ENCODE measurements at regions not wholly inside any gene's neighbourhood (a gene's known extent, or its start where the extent isn't known, plus 50 kb on each side); places are given as distances from the start of the nearest gene placed in this dataset.
"Not testable (repeated sequence)": the region's sequence is repeated elsewhere in the genome, so short reads cannot be mapped to it uniquely, and the experiment has no call there.

DNA sequence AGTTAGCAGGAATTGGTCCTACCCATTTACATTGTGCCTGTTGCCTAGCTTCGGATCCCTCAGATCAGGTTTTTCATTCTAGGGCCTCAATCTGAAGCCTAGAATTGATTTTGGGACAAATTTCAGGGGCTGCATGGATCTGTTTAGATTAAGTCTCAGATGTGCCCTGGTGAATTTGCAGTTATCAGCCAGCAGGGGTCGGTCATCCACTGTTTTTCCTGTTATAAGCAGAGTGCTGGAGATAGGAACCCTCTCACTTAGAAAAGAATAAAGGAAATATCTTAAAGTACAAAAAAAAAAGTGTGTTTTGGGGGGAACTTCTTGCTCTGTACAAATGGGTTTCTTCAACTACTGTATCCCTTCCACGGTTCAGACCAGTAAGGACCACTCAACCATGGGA, 212.5 kb downstream of the BCHE start:
- no peak for DNase-seq

DNA sequence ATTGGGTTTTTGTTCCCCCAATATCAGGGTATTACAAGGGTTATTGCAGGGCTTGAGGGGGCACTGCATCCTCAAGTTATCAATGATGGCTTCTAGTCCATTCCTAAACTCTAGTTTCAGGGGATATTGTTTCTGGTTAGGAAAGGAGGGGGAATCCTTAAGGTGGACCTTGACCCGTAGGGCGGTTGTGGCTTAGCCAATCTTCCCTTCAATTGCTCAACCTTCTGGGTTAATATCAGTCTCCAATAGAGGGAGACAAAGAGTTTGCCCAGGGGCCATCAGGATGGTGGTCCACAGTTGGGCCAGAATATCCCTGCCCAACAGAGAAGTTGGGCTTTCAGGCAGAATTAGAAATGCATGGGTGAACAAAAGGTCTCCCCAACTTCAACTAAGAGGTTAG, 214.9 kb downstream of the BCHE start:
- DNase-seq: no peak

DNA sequence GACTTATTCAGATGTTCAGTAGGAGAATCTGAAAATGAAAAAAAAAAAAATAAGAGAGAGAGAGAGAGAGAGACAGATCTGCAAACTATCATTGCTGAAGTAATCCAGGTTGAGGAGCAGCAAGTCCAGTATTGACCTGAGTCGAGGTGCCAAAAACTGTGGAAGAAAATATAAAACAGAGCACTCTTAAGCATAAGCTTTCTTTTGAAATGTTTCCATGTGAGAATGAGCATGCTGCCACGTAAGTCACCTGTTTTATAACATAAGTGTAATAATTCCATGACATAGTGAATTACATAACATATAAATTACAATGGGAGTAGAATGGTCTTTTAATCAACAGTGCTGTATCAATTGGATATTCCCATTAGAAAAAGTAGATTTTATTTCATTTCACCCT, 218.2 kb downstream of the BCHE start:
- no peak for DNase-seq

DNA sequence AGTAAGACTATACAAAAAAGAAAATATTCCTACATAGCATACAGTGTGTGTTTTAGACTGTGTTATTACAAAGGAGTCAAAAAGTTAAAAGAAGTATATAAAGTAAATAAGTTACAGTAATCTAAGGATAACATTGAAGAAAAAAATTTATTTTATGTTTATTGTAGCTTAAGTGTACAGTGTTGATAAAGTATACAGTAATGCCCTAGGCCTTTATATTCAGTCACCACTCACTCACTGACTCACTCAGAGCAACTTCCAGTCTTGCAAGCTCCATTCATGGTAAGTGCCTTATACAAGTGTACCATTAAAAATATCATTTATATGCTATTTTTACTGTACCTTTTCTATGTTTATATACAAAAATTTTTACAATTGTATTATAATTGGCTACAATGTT, 220.1 kb downstream of the BCHE start:
- no peak for DNase-seq

DNA sequence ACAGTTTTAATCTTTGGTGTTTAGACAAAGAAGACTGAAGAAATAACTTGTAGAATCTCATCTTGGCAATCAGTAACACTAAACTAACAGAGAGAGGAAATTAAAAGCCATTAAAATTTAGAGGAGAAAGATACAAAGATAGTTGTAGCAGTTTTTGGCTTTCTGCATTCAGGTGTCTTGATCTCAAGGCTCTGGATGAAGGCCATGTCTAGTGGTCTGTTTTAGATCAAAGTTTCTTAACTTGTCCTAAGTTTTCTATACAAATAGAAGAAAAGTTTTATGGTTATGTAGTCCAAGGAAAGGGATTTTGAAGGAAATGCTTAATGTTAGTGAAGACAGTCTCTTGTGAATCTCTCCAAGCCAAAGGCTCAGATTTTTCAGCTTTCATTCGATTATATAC, 222.9 kb downstream of the BCHE start:
- no peak for DNase-seq

DNA sequence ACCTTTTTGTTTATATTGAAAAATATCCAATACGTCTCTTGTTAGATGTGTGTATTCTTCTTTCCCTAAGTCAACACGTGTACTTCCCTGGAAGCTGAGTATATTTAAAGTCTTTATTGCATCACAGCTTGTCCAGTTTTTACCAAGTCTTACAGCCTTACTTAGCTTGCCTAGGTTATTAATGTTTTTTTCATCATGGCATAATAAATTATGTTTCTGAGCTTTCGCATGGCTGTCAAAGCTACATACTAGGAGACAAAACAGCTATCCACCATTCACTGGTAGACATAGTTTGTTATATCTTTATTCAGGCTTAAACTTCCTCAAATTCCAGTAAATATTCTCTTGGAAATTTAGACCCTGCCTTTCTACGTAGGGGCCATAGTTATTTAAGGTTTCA, 224.2 kb downstream of the BCHE start:
- DNase-seq: no peak

DNA sequence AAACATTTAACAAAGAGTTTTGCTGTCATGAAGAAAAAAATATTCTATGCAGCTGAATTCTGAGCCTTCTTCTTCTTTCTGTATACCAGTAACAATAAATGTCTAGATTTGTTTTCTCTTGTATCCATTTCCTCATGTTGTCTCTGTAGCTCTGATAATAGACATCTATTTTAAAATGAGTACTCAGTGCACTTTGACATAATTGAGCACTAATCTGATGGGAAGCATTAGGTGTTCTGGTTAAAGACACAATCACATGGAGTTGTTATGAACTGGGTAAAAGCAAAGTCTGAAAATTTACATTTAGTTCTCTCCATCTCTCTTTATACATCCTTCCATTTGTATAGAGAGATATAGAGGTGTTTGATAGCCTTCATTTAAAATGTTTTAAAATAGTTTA, 230.0 kb downstream of the BCHE start:
- DNase-seq: no peak

DNA sequence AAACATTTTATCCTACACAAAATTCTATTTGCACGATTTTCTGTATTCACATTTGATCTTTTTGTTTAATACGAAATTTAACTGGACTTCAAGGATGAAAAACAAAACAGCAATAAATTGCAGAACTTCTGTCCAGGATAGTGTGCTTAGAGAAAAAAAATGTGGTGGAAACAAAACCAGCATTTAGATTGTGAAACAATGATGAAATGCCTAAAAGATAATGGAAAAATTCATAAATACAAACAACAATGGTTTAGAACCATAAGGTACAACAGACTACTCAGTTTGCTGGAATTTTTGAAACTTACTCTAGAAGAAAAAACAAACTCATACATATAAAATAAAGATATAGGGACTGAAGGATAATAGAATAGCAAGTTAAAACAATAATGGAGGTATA, 234.0 kb downstream of the BCHE start:
- no peak for DNase-seq

DNA sequence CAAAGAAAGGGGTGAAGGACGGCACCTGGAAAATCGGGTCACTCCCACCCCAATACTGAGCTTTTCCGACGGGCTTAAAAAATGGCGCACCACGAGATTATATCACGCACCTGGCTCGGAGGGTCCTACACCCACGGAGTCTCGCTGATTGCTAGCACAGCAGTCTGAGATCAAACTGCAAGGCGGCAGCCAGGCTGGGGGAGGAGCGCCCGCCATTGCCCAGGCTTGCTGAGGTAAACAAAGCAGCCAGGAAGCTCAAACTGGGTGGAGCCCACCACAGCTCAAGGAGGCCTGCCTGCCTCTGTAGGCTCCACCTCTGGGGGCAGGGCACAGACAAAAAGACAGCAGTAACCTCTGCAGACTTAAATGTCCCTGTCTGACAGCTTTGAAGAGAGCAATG, 264.7 kb downstream of the BCHE start:
- DNase-seq: not testable (repeated sequence)

DNA sequence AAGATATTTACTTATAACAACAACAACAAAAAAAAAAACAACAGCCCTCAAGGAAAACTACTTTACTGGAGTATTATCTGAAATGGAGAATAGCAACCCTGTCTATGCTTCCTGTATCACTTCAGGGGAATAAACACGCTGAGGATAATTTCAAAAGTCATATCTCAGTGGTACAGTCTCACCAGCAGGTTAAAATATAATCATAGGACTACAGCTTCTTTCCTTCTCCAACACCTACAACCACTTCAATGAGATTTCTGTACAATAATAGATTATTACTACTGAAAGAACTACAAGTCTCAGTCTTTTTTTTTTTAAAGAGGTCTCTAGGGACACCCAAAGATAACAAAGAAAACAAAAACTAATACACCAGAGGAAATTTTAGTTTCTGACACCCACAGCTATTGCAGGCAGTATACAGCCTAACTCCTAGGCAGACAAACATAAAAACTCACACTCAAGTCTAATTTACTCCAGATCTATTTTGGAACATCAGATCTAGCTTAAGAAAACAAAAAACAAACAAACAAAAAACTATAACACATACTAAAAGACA, 268.2 kb downstream of the BCHE start:
- no peak for DNase-seq

DNA sequence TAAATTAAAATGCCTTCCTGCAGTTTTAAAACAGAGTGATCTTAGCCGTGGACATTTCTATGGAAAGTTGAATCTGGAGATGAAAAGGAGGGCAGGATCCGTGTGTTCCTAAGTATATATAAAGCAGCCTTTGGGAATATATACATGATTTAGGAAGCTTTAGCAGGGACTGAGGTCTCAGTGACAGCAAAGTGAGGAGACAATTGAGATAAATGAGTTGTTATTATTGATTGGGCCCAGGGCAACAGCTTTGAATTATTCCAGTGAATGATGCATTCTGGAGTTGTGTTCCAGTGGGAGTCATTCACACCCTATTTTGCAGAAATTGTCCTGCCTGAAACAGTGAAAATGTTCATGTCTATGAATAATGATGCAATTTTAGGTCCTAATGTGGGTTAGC, 281.4 kb downstream of the BCHE start:
- no peak for DNase-seq

DNA sequence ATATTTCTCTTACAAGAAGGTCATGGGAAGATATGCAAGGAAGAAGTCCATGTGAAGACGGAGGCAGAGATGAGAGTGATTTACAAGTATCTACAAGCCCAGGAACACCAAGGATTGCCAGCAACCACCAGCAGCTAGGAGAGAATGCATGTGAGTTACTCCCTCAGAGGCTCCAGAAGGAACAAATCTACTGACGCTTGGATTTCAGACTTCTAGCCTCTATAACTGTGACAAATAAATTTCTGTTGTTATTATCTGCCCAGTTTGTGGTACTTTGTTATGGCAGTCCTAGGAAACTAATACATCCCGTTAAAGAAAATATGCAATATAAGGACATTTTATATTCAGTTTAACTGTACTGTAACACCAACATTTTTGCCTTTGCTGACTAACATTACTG, 283.9 kb downstream of the BCHE start:
- no peak for DNase-seq

DNA sequence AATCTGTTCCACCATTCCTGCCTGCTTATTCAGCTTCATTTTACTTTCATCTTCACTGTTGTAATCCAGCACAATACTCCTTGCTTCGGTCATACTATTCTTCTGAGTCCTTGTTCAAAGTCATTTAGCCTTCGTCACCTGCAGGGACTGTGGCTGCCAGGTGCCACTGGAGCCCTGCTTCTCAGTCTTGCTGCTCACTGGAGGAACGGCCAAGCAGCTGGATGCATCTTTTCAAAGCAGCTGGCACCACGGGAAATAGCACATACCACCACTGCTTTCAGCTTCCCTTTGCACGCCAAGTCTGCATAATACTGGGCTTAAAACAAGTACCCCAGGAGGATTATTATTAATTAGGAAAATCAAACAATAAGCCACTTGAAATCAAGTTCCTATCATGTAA, 287.6 kb downstream of the BCHE start:
- DNase-seq: no peak

DNA sequence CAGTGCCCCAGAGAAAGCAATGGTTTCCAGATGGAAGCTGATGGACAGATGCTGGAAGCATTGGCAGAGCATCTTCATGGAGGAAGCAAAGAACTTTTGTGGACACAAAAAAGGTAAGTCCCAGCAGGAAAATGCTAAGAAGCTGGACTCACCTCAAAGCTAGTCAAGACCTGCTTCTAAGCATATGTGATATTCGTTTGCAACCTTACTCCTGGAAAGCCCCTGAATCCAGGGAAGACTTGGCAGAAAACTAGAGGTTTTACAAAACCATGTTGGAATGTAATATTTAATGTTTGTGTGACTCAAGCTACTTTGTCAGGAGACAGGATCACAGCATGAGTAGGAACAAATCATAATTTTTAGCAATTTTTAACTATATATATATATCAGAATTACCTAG, 288.2 kb downstream of the BCHE start:
- DNase-seq: no peak

DNA sequence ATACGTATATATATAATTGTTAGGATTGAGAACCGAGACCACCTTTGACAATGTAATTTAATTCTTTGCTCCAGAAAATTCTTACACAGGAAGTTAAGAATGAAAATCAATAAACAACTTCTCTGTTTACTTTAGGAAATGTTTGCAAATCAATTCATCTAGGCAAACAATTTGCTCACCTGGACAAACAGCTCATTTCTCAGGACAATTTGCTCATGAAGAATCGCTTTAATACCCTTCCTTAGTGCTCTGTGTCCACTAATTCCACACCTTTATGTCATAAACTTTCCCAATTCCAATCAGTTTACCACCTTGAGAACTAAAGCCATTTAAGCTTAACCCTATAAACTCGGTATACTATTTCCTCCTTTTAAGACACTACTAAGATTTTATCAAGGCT, 292.2 kb downstream of the BCHE start:
- no peak for DNase-seq

DNA sequence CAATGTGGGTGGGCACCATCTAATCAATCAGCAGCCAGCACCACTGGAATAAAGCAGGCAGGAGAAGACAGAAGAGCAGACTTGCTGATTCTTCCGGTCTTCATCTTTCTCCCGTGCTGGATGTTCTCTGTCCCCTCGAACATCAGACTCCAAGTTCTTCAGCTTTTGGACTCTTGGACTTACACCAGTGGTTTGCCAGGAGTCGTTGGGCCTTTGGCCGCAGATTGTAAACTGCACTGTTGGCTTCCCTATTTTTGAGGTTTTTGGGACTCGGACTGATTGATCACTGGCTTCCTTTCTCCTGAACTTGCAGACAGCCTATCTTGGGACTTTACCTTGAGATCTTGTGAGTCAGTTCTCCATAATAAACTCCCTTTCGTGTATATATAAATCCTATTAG, 292.8 kb downstream of the BCHE start:
- DNase-seq: no peak

DNA sequence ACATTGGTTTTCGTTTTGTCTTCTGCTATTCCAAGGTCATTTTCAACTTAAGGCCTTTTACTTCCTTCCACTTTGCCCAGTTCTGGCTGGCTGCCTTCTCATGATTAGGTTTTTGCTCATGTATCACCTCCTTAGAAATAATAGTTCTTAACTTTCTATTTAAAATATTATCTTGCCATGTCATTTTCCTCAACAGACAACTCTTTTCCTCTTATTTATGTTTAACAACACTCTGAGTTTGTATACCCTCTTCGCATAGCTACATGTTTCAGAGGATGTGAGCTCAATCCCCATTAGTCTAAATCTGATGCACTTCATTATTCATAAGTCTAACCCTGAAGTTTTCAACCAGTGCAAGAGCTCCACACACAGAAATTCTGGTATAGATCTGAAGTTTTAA, 299.1 kb downstream of the BCHE start:
- no peak for DNase-seq

DNA sequence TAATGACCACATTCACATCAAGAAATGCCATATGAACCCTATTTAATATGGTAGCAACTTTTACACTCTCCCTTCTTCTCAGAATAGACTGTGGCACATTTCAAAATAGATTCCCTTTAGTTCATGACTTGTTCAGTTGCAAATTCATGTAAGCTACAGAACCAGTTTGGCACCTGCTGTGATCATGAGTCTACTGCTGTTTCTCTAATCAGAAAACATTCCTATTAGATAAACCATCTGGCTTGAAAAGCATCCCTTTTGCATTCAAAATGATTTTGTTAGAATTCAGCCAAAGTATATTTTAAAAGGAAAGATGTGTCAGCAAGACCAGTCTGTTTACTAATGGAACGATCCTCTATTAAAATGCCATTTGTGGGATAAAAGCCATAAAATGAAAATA, 304.4 kb downstream of the BCHE start:
- DNase-seq: no peak

DNA sequence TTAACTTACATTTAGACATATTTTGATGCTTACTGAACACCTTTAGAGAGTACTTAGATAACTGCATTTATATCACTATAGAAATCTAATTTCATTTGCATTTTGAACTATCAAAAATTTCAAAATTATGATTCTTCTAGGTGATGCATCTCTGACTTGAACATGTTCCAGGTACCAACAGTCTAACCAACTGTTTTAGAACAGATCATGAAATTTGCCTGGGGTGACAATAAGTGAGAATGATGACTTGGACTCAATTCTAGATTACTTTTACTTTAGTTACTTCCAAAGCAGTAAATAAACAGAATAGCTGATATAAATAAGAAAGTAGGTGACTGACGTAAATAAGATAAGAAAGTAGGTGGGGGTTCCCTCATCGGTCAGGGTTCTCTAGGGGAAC, 307.8 kb downstream of the BCHE start:
- DNase-seq: no peak

DNA sequence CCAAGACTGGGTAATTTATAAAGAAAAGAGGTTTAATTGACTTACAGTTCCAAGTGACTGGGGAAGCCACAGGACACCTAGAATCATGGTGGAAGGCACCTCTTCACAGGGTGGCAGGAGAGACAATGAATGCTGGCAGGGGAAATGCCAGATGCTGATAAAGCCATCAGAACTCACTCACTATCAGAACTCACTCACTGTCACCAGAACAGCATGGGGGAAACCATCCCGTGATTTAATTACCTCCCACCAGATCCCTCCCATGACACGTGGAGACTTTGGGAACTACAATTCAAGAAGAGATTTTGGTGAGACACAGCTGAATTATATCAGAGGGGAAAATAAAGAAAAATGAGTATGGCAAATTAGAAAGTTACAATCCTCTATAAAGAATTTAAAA, 310.9 kb downstream of the BCHE start:
- no peak for DNase-seq

DNA sequence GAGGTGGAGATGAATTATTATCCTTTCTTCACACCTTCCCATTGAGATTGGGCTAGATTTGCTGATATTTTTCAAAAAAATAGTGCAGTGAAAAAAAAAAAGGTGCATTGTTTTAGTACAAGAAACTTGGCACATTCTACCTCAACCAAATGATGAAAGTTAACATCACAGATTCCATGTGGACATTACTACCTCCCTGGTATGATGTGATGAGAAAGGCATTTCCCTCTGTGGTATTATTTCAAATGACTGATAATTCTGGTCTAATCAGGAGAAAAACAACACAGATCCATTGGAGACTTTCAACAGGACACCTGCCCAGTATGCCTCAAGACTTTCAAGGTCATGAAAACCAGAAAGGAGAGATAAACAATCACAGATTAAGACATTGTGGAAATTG, 313.4 kb downstream of the BCHE start:
- DNase-seq: no peak

DNA sequence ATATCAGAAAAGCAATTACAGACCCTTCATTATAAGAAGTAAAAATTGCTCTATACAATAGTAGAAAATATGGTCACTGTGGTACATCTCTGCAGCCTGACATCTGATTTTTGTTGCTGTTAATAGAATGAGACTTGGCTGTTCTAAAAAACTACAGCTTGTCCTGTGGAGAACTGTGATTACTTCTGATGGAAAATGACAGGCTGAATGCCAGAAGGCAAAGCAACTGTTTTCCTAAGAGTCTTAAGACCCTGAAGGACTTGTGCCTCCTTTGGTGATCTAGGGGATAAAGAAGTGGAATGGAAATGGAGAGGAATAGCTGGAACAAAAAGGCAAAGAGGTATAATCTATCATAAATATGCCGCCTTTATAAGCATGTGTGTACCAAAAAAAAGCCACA, 314.8 kb downstream of the BCHE start:
- no peak for DNase-seq

DNA sequence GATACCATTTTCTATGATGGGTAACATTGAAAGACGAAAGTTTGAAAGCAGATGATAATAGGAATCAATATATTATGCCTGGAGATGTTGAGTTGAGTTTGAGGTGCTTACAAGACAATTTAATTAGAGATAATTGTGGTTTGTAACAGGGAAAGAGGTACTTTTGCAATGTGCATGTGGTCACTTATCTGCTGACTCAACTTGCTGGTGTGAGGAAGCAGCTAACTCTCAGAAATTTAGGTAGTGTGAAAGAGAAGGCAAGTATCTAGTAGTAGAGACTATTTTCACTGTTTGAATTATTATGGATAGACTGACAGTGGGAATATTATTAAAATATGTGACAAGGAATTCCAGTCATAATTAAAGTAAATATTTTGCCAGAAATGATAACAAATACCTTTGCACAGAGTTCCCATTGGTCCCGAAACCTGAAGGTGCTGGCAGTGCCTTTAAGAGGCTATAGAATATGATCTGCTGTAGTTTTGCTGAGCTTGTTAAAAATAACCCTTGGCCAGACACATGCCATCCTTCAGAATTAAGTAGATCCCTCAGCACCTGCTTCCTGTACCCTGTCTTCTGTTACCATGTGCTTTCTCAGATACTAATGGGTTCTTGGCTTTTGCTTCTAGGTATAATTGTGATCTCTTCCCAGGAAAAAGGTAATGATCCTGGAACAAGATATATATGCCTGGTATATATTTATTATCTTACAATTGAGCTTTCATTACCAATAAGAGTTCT, 315.9 kb downstream of the BCHE start:
- DNase-seq: no peak

DNA sequence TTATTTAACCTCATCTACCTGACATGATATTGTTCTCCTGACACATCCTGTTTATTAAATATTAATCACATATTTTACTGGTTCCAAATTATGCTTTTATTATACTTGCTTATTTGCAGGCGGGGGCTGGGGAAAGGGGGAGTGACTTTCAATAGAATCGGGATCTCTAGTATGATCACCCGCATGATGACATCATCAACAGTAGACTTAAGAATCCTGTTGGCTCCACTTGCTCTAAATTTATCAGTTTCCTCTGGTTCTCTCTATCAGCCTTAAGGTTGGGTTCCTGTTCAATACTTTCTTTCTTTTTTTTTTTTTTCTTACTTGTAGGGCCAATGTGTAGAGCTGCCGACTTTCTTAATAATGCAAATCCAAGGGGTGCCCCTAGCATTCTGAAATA, 317.5 kb downstream of the BCHE start:
- no peak for DNase-seq

DNA sequence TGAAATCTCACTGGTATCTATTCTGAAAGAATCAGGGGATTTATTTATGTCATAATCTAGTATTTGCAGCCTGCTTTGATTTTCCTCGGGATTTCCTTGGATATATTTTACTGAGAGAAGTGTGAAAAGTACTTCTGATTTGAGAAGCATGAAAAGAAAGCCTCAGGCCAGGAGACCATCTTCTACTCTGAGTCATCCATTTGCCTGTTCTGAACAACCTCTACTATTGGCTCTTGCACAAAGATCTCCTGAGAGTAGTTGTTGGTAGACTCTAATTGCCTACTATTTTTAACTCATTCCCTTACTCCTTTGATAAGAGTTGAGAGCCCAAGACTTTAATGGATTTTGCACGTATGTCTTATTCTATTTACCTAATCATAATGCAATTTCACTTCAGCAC, 318.9 kb downstream of the BCHE start:
- no peak for DNase-seq
